SK-N-SH (cell line): ENCODE measurements at regions not wholly inside any gene's neighbourhood (a gene's known extent, or its start where the extent isn't known, plus 50 kb on each side); places are given as distances from the start of the nearest gene placed in this dataset.

ENCODE experiments used
- CTCF ChIA-PET: fragments of 300-600, 350-600 bp; formaldehyde crosslinking; extraction: SDS; loops from one replicate; lab custom pipeline; 2021; lab: Yijun Ruan, JAX
- POLR2A ChIA-PET: fragments of 350-600 bp; sonication (Branson Sonifier 250); formaldehyde crosslinking; extraction: SDS; loops from one replicate; lab custom pipeline; 2020; ENCODE audit warnings: antibody characterized with exemption, inconsistent platforms; lab: Yijun Ruan, JAX
- DNase-seq: peaks from one replicate; pipeline ENCODE4 v3.0.0; 2012
- H2AFZ ChIP-seq: fragments of 200-600 bp; sonication (generic); 2 replicates; pipeline ENCODE4 v1.8.1; 2016; ENCODE audit warnings: antibody characterized with exemption, mild to moderate bottlenecking, low read depth
- H3F3A ChIP-seq: fragments of 200-600 bp; sonication (generic); replicated peaks from 2 replicates; pipeline ENCODE3; 2016; ENCODE audit warnings: antibody characterized with exemption, mild to moderate bottlenecking; ENCODE audit not compliant: insufficient read depth
- H3K27ac ChIP-seq, 2 experiments: fragments of 200-500 bp in 1 of 2; fragments of 200-600 bp in 1 of 2; sonication (Bioruptor generic) in 1 of 2; sonication (generic), shearing (Covaris generic) in 1 of 2; 2 replicates each; pipeline versions ENCODE4 v1.5.1 to v1.6.1; 2014 to 2016; ENCODE audit warnings: low read depth in 2 of 2, inconsistent platforms in 1 of 2, low read length in 1 of 2, mild to moderate bottlenecking in 1 of 2, mixed read lengths in 1 of 2
- H3K27me3 ChIP-seq: fragments of 200-600 bp; sonication (generic), shearing (Covaris generic); 2 replicates; pipeline ENCODE4 v1.6.1; 2016; ENCODE audit warnings: mixed run types; ENCODE audit not compliant: insufficient read depth
- H3K36me3 ChIP-seq, 2 experiments: fragments of 200-500 bp in 1 of 2; fragments of 200-600 bp in 1 of 2; sonication (Bioruptor generic) in 1 of 2; sonication (generic) in 1 of 2; replicated peaks in 1 of 2; 2 replicates each; pipeline versions ENCODE3 to v1.5.1; 2014 to 2016; ENCODE audit warnings: low read length in 1 of 2, mild to moderate bottlenecking in 1 of 2; ENCODE audit not compliant: insufficient read depth in 2 of 2, control insufficient read depth in 1 of 2
- H3K4me1 ChIP-seq, 2 experiments: fragments of 200-500 bp in 1 of 2; fragments of 200-600 bp in 1 of 2; sonication (Bioruptor generic) in 1 of 2; sonication (generic), shearing (Covaris generic) in 1 of 2; 2 replicates each; pipeline versions ENCODE4 v1.5.1 to v1.6.1; 2014 to 2016; ENCODE audit warnings: low read depth in 1 of 2, low read length in 1 of 2, mixed run types in 1 of 2; ENCODE audit not compliant: insufficient read depth in 2 of 2, control insufficient read depth in 1 of 2
- H3K4me2 ChIP-seq: fragments of 200-600 bp; sonication (generic), shearing (Covaris generic); 2 replicates; pipeline ENCODE4 v1.6.1; 2017; ENCODE audit warnings: mixed run types
- H3K4me3 ChIP-seq, 2 experiments: fragments of 200-500 bp in 1 of 2; fragments of 200-600 bp in 1 of 2; sonication (Bioruptor generic) in 1 of 2; sonication (generic), shearing (Covaris generic) in 1 of 2; 2 replicates each; pipeline versions ENCODE4 v1.5.1 to v1.8.1; 2014 to 2016; ENCODE audit warnings: low read depth in 2 of 2, inconsistent platforms in 1 of 2, low read length in 1 of 2, mild to moderate bottlenecking in 1 of 2, mixed read lengths in 1 of 2, moderate library complexity in 1 of 2
- H3K79me2 ChIP-seq: fragments of 200-600 bp; sonication (generic); 2 replicates; pipeline ENCODE4 v1.8.1; 2017; ENCODE audit warnings: mild to moderate bottlenecking; ENCODE audit not compliant: insufficient read depth
- H3K9ac ChIP-seq: fragments of 200-600 bp; sonication (generic); 2 replicates; pipeline ENCODE4 v1.6.1; 2017; ENCODE audit warnings: mixed run types
- H3K9me2 ChIP-seq: fragments of 200-600 bp; sonication (generic); 2 replicates; pipeline ENCODE4 v1.6.1; 2017; ENCODE audit warnings: mixed run types
- H3K9me3 ChIP-seq: fragments of 200-600 bp; sonication (generic); 2 replicates; pipeline ENCODE4 v1.6.1; 2017; ENCODE audit warnings: mixed run types, mild to moderate bottlenecking, moderate library complexity
- H4K20me1 ChIP-seq: fragments of 200-600 bp; sonication (generic); 2 replicates; pipeline ENCODE4 v1.6.1; 2017; ENCODE audit warnings: mild to moderate bottlenecking, mixed run types; ENCODE audit not compliant: insufficient read depth
- EP300 ChIP-seq, 2 experiments: IDR thresholded peaks; 2 replicates each; pipeline versions ENCODE4 v1.4.0 to v1.6.1; 2012; ENCODE audit warnings: borderline replicate concordance in 1 of 2, low read depth in 1 of 2, low read length in 1 of 2
- FOSL2 ChIP-seq: IDR thresholded peaks from 2 replicates; pipeline ENCODE4 v1.4.0; 2012; ENCODE audit warnings: low read depth, mild to moderate bottlenecking, moderate library complexity, borderline replicate concordance
- FOXM1 ChIP-seq: IDR thresholded peaks from 2 replicates; pipeline ENCODE4 v1.4.0; 2012; ENCODE audit warnings: low read depth, mild to moderate bottlenecking
- JUND ChIP-seq: IDR thresholded peaks from 2 replicates; pipeline ENCODE4 v1.4.0; 2012
- MXI1 ChIP-seq: IDR thresholded peaks from 2 replicates; pipeline ENCODE4 v1.6.1; 2012; ENCODE audit warnings: mild to moderate bottlenecking, low read depth, low read length, improper control_type of control experiment
- NRF1 ChIP-seq: IDR thresholded peaks from 2 replicates; pipeline ENCODE4 v1.6.1; 2012; ENCODE audit warnings: low read depth, mild to moderate bottlenecking, low read length
- POLR2AphosphoS5 ChIP-seq: IDR thresholded peaks from 2 replicates; pipeline ENCODE4 v1.6.1; 2012; ENCODE audit warnings: low read depth, low read length
- TCF12 ChIP-seq: IDR thresholded peaks from 2 replicates; pipeline ENCODE4 v1.4.0; 2012
- TEAD4 ChIP-seq: IDR thresholded peaks from 2 replicates; pipeline ENCODE4 v1.4.0; 2012; ENCODE audit warnings: mild to moderate bottlenecking, borderline replicate concordance; ENCODE audit not compliant: insufficient read depth
- WGBS: methylation state at CpG from one replicate; pipeline ENCODE4 v1.1.6; 2017; ENCODE audit warnings: low lambda C conversion rate; 5-methylcytosine and 5-hydroxymethylcytosine counted together
- TF ChIP-seq, protein P1 (sequence below): fragments of 200-600 bp; sonication (generic); IDR thresholded peaks from 2 replicates; pipeline ENCODE4 v1.6.1; 2017; ENCODE audit warnings: antibody characterized with exemption, mild to moderate bottlenecking, moderate library complexity
- TF ChIP-seq, protein P2 (sequence below): fragments of 150-350 bp; IDR thresholded peaks from 2 replicates; pipeline ENCODE4 v1.6.1; 2016; ENCODE audit warnings: mild to moderate bottlenecking, low read depth, low read length
- TF ChIP-seq, protein P3 (sequence below): IDR thresholded peaks from 2 replicates; pipeline ENCODE4 v1.4.0; 2012; ENCODE audit warnings: low read depth
- TF ChIP-seq, protein P4 (sequence below): IDR thresholded peaks from 2 replicates; pipeline ENCODE4 v1.4.0; 2012; ENCODE audit warnings: low read depth, borderline replicate concordance

DNA sequence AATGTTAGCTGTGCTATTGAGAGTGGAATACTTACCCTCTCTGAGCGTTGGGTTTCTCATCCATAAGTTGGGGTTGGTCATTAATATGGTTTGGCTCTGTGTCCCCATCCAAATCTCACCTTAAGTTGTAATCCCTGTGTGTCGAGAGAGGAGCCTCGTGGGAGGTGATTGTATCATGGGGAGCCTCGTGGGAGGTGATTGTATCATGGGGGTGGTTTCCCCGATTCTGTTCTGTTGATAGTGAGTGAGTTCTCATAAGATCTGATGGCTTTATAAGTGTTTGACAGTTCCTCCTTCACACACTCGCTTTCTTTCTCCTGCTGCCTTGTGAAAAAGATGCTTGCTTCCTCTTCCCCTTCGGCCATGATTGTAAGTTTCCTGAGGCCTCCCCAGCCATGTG is 391.1 kb downstream of the FAM133A start:
- H3F3A ChIP-seq = no peaks in the 10 kb centered on the region
- H3K4me3 ChIP-seq = no peak overlapping the region
- CTCF ChIA-PET = no interaction called here
- no peak overlapping the region for H3K9ac ChIP-seq
- H3K4me1 ChIP-seq = no peaks in the 10 kb centered on the region
- no peaks in the 10 kb centered on the region for H3K9me2 ChIP-seq
- H3K36me3 ChIP-seq = no peaks in the 10 kb centered on the region
- no peaks in the 10 kb centered on the region for H3K27me3 ChIP-seq
- no peaks in the 10 kb centered on the region for H3K9me3 ChIP-seq
- no peaks in the 10 kb centered on the region for H3K79me2 ChIP-seq
- WGBS = 3% methylated on average over 7 of the region's 7 CpGs
- no peak overlapping the region for H3K4me2 ChIP-seq
- POLR2A ChIA-PET = no interaction called here
- H2AFZ ChIP-seq = no peak overlapping the region
- H4K20me1 ChIP-seq = no peaks in the 10 kb centered on the region
- no peak for DNase-seq
- H3K27ac ChIP-seq = no peak overlapping the region
- TF ChIP-seq MXI1 (no peak), TEAD4 (no peak), NRF1 (no peak)
- TF ChIP-seq, protein P1, sequence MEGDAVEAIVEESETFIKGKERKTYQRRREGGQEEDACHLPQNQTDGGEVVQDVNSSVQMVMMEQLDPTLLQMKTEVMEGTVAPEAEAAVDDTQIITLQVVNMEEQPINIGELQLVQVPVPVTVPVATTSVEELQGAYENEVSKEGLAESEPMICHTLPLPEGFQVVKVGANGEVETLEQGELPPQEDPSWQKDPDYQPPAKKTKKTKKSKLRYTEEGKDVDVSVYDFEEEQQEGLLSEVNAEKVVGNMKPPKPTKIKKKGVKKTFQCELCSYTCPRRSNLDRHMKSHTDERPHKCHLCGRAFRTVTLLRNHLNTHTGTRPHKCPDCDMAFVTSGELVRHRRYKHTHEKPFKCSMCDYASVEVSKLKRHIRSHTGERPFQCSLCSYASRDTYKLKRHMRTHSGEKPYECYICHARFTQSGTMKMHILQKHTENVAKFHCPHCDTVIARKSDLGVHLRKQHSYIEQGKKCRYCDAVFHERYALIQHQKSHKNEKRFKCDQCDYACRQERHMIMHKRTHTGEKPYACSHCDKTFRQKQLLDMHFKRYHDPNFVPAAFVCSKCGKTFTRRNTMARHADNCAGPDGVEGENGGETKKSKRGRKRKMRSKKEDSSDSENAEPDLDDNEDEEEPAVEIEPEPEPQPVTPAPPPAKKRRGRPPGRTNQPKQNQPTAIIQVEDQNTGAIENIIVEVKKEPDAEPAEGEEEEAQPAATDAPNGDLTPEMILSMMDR = no peak
- TF ChIP-seq, protein P2, sequence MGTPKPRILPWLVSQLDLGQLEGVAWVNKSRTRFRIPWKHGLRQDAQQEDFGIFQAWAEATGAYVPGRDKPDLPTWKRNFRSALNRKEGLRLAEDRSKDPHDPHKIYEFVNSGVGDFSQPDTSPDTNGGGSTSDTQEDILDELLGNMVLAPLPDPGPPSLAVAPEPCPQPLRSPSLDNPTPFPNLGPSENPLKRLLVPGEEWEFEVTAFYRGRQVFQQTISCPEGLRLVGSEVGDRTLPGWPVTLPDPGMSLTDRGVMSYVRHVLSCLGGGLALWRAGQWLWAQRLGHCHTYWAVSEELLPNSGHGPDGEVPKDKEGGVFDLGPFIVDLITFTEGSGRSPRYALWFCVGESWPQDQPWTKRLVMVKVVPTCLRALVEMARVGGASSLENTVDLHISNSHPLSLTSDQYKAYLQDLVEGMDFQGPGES = no peak
- TF ChIP-seq, protein P3, sequence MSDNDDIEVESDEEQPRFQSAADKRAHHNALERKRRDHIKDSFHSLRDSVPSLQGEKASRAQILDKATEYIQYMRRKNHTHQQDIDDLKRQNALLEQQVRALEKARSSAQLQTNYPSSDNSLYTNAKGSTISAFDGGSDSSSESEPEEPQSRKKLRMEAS = no peak

DNA sequence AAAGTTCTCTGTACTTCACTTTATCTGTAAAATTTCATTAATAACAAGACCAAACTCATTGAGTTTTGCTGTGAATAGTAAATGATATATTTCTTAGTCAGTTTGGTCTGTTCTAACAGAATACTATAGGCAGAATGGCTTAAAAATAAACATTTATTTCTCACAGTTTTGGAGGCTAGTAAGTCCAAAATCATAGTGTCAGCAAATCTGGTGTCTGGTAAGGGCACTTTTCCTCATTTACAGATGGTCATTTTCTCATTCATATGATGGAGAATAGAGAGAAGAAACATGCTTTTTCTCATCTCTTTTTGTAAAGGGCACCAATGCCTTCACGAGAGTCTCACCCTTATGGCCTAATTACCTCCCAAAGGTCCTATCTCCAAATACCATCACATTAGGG is 415.1 kb downstream of the FAM133A start:
- ChIA-PET POLR2A (no interaction called here), CTCF (no interaction called here)
- TF ChIP-seq FOSL2 (no peak), EP300 (IDR thresholded peaks at IDR 0.05; ENCODE audit: borderline replicate concordance in 1 of 2, low read depth in 1 of 2, low read length in 1 of 2) (no peak), TEAD4 (no peak), JUND (no peak), POLR2AphosphoS5 (no peak), TCF12 (no peak), FOXM1 (no peak)
- TF ChIP-seq, protein P4, sequence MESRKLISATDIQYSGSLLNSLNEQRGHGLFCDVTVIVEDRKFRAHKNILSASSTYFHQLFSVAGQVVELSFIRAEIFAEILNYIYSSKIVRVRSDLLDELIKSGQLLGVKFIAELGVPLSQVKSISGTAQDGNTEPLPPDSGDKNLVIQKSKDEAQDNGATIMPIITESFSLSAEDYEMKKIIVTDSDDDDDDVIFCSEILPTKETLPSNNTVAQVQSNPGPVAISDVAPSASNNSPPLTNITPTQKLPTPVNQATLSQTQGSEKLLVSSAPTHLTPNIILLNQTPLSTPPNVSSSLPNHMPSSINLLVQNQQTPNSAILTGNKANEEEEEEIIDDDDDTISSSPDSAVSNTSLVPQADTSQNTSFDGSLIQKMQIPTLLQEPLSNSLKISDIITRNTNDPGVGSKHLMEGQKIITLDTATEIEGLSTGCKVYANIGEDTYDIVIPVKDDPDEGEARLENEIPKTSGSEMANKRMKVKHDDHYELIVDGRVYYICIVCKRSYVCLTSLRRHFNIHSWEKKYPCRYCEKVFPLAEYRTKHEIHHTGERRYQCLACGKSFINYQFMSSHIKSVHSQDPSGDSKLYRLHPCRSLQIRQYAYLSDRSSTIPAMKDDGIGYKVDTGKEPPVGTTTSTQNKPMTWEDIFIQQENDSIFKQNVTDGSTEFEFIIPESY = no peak
- no peak overlapping the region for H3K4me2 ChIP-seq
- DNase-seq = no peak
- H3K9me3 ChIP-seq = no peaks in the 10 kb centered on the region
- H3F3A ChIP-seq = no peaks in the 10 kb centered on the region
- WGBS = 0% methylated on average over 1 of the region's 1 CpG
- no peaks in the 10 kb centered on the region for H4K20me1 ChIP-seq
- no peaks in the 10 kb centered on the region for H3K27me3 ChIP-seq
- no peaks in the 10 kb centered on the region for H3K9me2 ChIP-seq
- no peaks in the 10 kb centered on the region for H3K36me3 ChIP-seq
- no peaks in the 10 kb centered on the region for H3K4me1 ChIP-seq
- no peaks in the 10 kb centered on the region for H3K79me2 ChIP-seq
- no peak overlapping the region for H3K4me3 ChIP-seq
- no peak overlapping the region for H2AFZ ChIP-seq
- H3K27ac ChIP-seq = no peak overlapping the region
- H3K9ac ChIP-seq = no peak overlapping the region
